ENCODE measurements at regions not wholly inside any gene's neighbourhood (a gene's known extent, or its start where the extent isn't known, plus 50 kb on each side); places are given as distances from the start of the nearest gene placed in this dataset.

- no peaks in the 10 kb centered on the region for H3K4me1 ChIP-seq (ENCODE audit: low read depth)
- no peaks in the 10 kb centered on the region for H3K9me3 ChIP-seq (ENCODE audit: low read depth)
- DNase-seq (ENCODE audit: low read depth in 1 of 2, low spot score in 1 of 2) = no peak
- H3K4me3 ChIP-seq = no peak overlapping the region
- H3K36me3 ChIP-seq = no peaks in the 10 kb centered on the region
- no peaks in the 10 kb centered on the region for H3K27me3 ChIP-seq
- H3K27ac ChIP-seq = no peak overlapping the region
- no peak for TF ChIP-seq CTCF (IDR thresholded peaks at IDR 0.05; ENCODE audit: low read depth, low read length)
Observed at GRCh38 chr4:167642250-167642649, 408.0 kb upstream of the SPOCK3 start.

GRCh38 chr4:167645358-167645757, 411.1 kb upstream of the SPOCK3 start:
- Histone ChIP-seq H3K36me3 (no peaks in the 10 kb centered on the region), H3K27ac (no peak overlapping the region), H3K4me1 (ENCODE audit: low read depth) (no peaks in the 10 kb centered on the region), H3K4me3 (no peak overlapping the region), H3K27me3 (no peaks in the 10 kb centered on the region), H3K9me3 (ENCODE audit: low read depth) (no peaks in the 10 kb centered on the region)
- no peak for TF ChIP-seq CTCF (IDR thresholded peaks at IDR 0.05; ENCODE audit: low read depth, low read length)
- DNase-seq (ENCODE audit: low read depth in 1 of 2, low spot score in 1 of 2) = no peak

DNA sequence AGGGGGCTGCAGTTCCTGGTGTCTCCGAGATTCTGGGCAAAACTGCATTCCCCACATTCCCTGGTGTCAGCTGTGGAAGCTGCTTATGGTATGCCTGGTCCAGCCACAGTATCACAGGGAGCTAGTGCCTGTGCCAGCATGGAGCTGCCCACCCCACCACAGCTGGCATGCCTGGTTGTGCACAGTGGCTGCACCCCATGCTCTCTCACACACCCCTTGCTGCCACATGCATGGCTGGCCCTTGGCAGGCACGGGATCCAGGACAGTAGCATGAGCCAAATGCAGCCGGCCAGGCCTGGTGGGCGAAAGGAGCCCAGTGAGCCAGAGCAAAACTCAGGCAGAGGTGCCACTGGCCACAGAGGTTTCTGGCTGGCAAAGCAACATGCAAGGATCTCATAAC, 418.0 kb upstream of the SPOCK3 start:
- H3K27ac ChIP-seq = no peak overlapping the region
- H3K4me1 ChIP-seq (ENCODE audit: low read depth) = no peaks in the 10 kb centered on the region
- H3K36me3 ChIP-seq = no peaks in the 10 kb centered on the region
- no peaks in the 10 kb centered on the region for H3K27me3 ChIP-seq
- H3K9me3 ChIP-seq (ENCODE audit: low read depth) = no peaks in the 10 kb centered on the region
- H3K4me3 ChIP-seq = no peak overlapping the region
- no peak for TF ChIP-seq CTCF (IDR thresholded peaks at IDR 0.05; ENCODE audit: low read depth, low read length)
- no peak for DNase-seq (ENCODE audit: low read depth in 1 of 2, low spot score in 1 of 2)

GRCh38 chr4:167688660-167689142, 403.6 kb upstream of the ANXA10 start:
- no peak overlapping the region for H3K4me3 ChIP-seq
- no peak for TF ChIP-seq CTCF (IDR thresholded peaks at IDR 0.05; ENCODE audit: low read depth, low read length)

GRCh38 chr4:167702391-167702790, 389.9 kb upstream of the ANXA10 start:
- Histone ChIP-seq H3K27ac (no peak overlapping the region), H3K27me3 (no peaks in the 10 kb centered on the region), H3K36me3 (no peaks in the 10 kb centered on the region), H3K4me3 (no peak overlapping the region), H3K9me3 (ENCODE audit: low read depth) (no peaks in the 10 kb centered on the region), H3K4me1 (ENCODE audit: low read depth) (no peaks in the 10 kb centered on the region)
- TF ChIP-seq CTCF (IDR thresholded peaks at IDR 0.05; ENCODE audit: low read depth, low read length) = no peak
- DNase-seq (ENCODE audit: low read depth in 1 of 2, low spot score in 1 of 2) = no peak

More at GRCh38 chr4:167688660-167689142, 403.6 kb upstream of the ANXA10 start:
- Histone ChIP-seq H3K27ac (no peak overlapping the region), H3K36me3 (no peaks in the 10 kb centered on the region), H3K27me3 (no peaks in the 10 kb centered on the region), H3K9me3 (ENCODE audit: low read depth) (no peaks in the 10 kb centered on the region), H3K4me1 (ENCODE audit: low read depth) (no peaks in the 10 kb centered on the region)
- no peak for DNase-seq (ENCODE audit: low read depth in 1 of 2, low spot score in 1 of 2)

GRCh38 chr4:167711517-167711916, 380.8 kb upstream of the ANXA10 start:
- Histone ChIP-seq H3K9me3 (ENCODE audit: low read depth) (no peaks in the 10 kb centered on the region), H3K4me3 (no peak overlapping the region), H3K36me3 (no peaks in the 10 kb centered on the region), H3K27me3 (no peaks in the 10 kb centered on the region), H3K4me1 (ENCODE audit: low read depth) (no peaks in the 10 kb centered on the region), H3K27ac (no peak overlapping the region)
- TF ChIP-seq CTCF (IDR thresholded peaks at IDR 0.05; ENCODE audit: low read depth, low read length) = no peak
- no peak for DNase-seq (ENCODE audit: low read depth in 1 of 2, low spot score in 1 of 2)

All from cardiac muscle cell (in vitro differentiated cells and primary cell).